Germinal center (tissue), 1 donor: ENCODE measurements at regions not wholly inside any gene's neighbourhood (a gene's known extent, or its start where the extent isn't known, plus 50 kb on each side); places are given as distances from the start of the nearest gene placed in this dataset.

Source experiments
- DNase-seq: peaks from one replicate; pipeline ENCODE4 v3.0.0; 2012; ENCODE audit warnings: mixed read lengths, low spot score

GRCh38 chr2:14910654-14911053, 278.1 kb downstream of the LRATD1 start:
- no peak for DNase-seq

GRCh38 chr2:14915983-14916382, 283.5 kb downstream of the LRATD1 start:
- no peak for DNase-seq

GRCh38 chr2:14923820-14924580, 291.5 kb downstream of the LRATD1 start:
- no peak for DNase-seq

GRCh38 chr2:14925471-14925870, 293.0 kb downstream of the LRATD1 start:
- DNase-seq, result no peak

GRCh38 chr2:14927021-14927564, 294.6 kb downstream of the LRATD1 start:
- no peak for DNase-seq

GRCh38 chr2:14928056-14928455, 295.5 kb downstream of the LRATD1 start:
- DNase-seq, result no peak

GRCh38 chr2:14930441-14930840, 297.9 kb downstream of the LRATD1 start:
- DNase-seq, result no peak

GRCh38 chr2:14932285-14932684, 299.8 kb downstream of the LRATD1 start:
- no peak for DNase-seq

GRCh38 chr2:14933753-14934152, 301.2 kb downstream of the LRATD1 start:
- no peak for DNase-seq

GRCh38 chr2:14936426-14936825, 303.9 kb downstream of the LRATD1 start:
- DNase-seq, result no peak

GRCh38 chr2:14937336-14937735, 304.8 kb downstream of the LRATD1 start:
- no peak for DNase-seq

- no peak for DNase-seq
Measured at GRCh38 chr2:14941151-14941631, 308.7 kb downstream of the LRATD1 start.

GRCh38 chr2:14942987-14943386, 310.5 kb downstream of the LRATD1 start:
- no peak for DNase-seq

- no peak for DNase-seq
Measured at GRCh38 chr2:14944562-14945346, 312.2 kb downstream of the LRATD1 start.

- DNase-seq, result no peak
Measured at GRCh38 chr2:14951569-14952285, 319.2 kb downstream of the LRATD1 start.

GRCh38 chr2:14952400-14952963, 320.0 kb downstream of the LRATD1 start:
- DNase-seq, result no peak

- DNase-seq, result no peak
Measured at GRCh38 chr2:14960686-14961324, 328.3 kb downstream of the LRATD1 start.

- DNase-seq, result no peak
Measured at GRCh38 chr2:14967729-14968128, 335.2 kb downstream of the LRATD1 start.

- no peak for DNase-seq
Measured at GRCh38 chr2:14975381-14975780, 342.9 kb downstream of the LRATD1 start.

- DNase-seq, result no peak
Measured at GRCh38 chr2:14977021-14977420, 344.5 kb downstream of the LRATD1 start.

GRCh38 chr2:14978845-14979244, 346.3 kb downstream of the LRATD1 start:
- no peak for DNase-seq
